Loucy (cell line): ENCODE measurements at regions not wholly inside any gene's neighbourhood (a gene's known extent, or its start where the extent isn't known, plus 50 kb on each side); places are given as distances from the start of the nearest gene placed in this dataset.

Experiments used
- H2AFZ ChIP-seq: fragments of 200-600 bp; sonication (generic); 2 replicates; pipeline ENCODE4 v1.6.0; 2016; ENCODE audit warnings: antibody characterized with exemption, mild to moderate bottlenecking, low read length, moderate library complexity
- H3F3A ChIP-seq: fragments of 200-600 bp; 2 replicates; pipeline ENCODE4 v1.6.0; 2016; ENCODE audit warnings: antibody characterized with exemption, low read depth, mild to moderate bottlenecking
- H3K27me3 ChIP-seq: fragments of 200-600 bp; sonication (generic); 2 replicates; pipeline ENCODE4 v1.6.1; 2014; ENCODE audit warnings: low read length, mild to moderate bottlenecking; ENCODE audit not compliant: insufficient read depth, poor library complexity, severe bottlenecking
- H3K36me3 ChIP-seq: fragments of 200-600 bp; sonication (generic); 2 replicates; pipeline ENCODE4 v1.6.1; 2016; ENCODE audit warnings: low read length; ENCODE audit not compliant: insufficient read depth
- H3K4me1 ChIP-seq: fragments of 200-600 bp; sonication (generic); 2 replicates; pipeline ENCODE4 v1.5.1; 2014; ENCODE audit warnings: low read length, mild to moderate bottlenecking; ENCODE audit not compliant: insufficient read depth, poor library complexity, severe bottlenecking
- H3K4me2 ChIP-seq: fragments of 200-600 bp; sonication (generic); 2 replicates; pipeline ENCODE4 v1.6.0; 2014; ENCODE audit warnings: antibody characterized with exemption, low read length, low read depth, mild to moderate bottlenecking; ENCODE audit not compliant: poor library complexity, severe bottlenecking
- H3K4me3 ChIP-seq: fragments of 200-600 bp; sonication (generic); 2 replicates; pipeline ENCODE4 v1.5.1; 2014; ENCODE audit warnings: low read length, mild to moderate bottlenecking, mixed read lengths; ENCODE audit not compliant: poor library complexity, severe bottlenecking
- H3K79me2 ChIP-seq: fragments of 200-600 bp; sonication (generic); 2 replicates; pipeline ENCODE4 v1.6.1; 2014; ENCODE audit warnings: low read length; ENCODE audit not compliant: insufficient read depth
- H3K9ac ChIP-seq: fragments of 200-600 bp; sonication (generic); 2 replicates; pipeline ENCODE4 v1.6.0; 2014; ENCODE audit warnings: mild to moderate bottlenecking, low read depth, low read length, moderate library complexity; ENCODE audit not compliant: poor library complexity, severe bottlenecking
- H3K9me2 ChIP-seq: fragments of 200-600 bp; sonication (generic); replicated peaks from 2 replicates; pipeline ENCODE4 v1.6.1; 2016; ENCODE audit warnings: low read depth, low read length, mixed read lengths
- H3K9me3 ChIP-seq: fragments of 200-600 bp; sonication (generic); 2 replicates; pipeline ENCODE4 v1.6.1; 2014; ENCODE audit warnings: mild to moderate bottlenecking, antibody characterized with exemption, low read length, low read depth; ENCODE audit not compliant: insufficient read depth
- H4K20me1 ChIP-seq: fragments of 200-600 bp; sonication (generic); 2 replicates; pipeline ENCODE4 v1.6.0; 2014; ENCODE audit warnings: antibody characterized with exemption, low read length, mild to moderate bottlenecking; ENCODE audit not compliant: insufficient read depth, poor library complexity, severe bottlenecking
- CTCF ChIP-seq: fragments of 200-600 bp; sonication (generic); conservative IDR thresholded peaks from 2 replicates; pipeline ENCODE4 v1.5.1; 2014; ENCODE audit warnings: mild to moderate bottlenecking, antibody characterized with exemption, low read length
- EZH2phosphoT487 ChIP-seq: fragments of 200-600 bp; IDR thresholded peaks from 2 replicates; pipeline ENCODE4 v1.6.1; 2018; ENCODE audit warnings: antibody characterized with exemption, mild to moderate bottlenecking, moderate library complexity, borderline replicate concordance

- Histone ChIP-seq H3K9me3 (no peaks in the 10 kb centered on the region), H3K79me2 (no peaks in the 10 kb centered on the region), H3K9ac (no peak overlapping the region), H3K4me1 (no peaks in the 10 kb centered on the region), H3K9me2 (no peaks in the 10 kb centered on the region), H3F3A (no peaks in the 10 kb centered on the region), H3K27me3 (no peaks in the 10 kb centered on the region), H3K36me3 (no peaks in the 10 kb centered on the region), H2AFZ (no peak overlapping the region), H4K20me1 (no peaks in the 10 kb centered on the region), H3K4me2 (no peak overlapping the region), H3K4me3 (no peak overlapping the region)
- TF ChIP-seq CTCF (no peak), EZH2phosphoT487 (no peak)
These were observed 272.5 kb upstream of the KLHL29 start for GRCh38 chr2:23112517-23112916.

GRCh38 chr2:23114299-23114698 lies 270.7 kb upstream of the KLHL29 start:
- H3K4me1 ChIP-seq, result no peaks in the 10 kb centered on the region

DNA sequence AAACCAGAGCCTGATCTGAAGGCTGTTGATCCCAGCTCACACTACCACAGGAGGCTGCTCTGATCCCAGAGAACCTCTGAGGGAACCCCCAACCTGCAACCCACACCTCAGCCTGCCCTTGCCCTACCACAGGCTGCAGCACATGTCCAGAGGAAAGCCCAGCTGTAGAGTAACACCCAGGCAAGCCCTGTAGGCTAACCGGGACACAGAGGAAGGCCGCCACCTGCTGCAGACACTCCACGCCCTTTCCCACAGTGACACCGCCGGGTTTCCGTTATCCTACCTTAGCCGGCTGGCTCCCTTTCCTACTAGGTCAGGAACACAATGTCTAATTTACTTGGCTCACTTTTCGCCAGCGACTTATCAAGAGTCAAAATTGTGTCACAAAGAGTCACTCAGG lies 266.7 kb upstream of the KLHL29 start:
- no peaks in the 10 kb centered on the region for H3K9me2 ChIP-seq
- no peaks in the 10 kb centered on the region for H3K79me2 ChIP-seq
- H3K9ac ChIP-seq, result no peak overlapping the region
- no peaks in the 10 kb centered on the region for H3K27me3 ChIP-seq
- H3K4me3 ChIP-seq, result no peak overlapping the region
- 0 out of 2 replicates have a peak, but pooled peaks cover 2% of the 10 kb centered on the region for H3K9me3 ChIP-seq
- no peaks in the 10 kb centered on the region for H3K4me1 ChIP-seq
- no peaks in the 10 kb centered on the region for H3K36me3 ChIP-seq
- H2AFZ ChIP-seq, result no peak overlapping the region
- no peaks in the 10 kb centered on the region for H4K20me1 ChIP-seq
- H3K4me2 ChIP-seq, result no peak overlapping the region
- no peaks in the 10 kb centered on the region for H3F3A ChIP-seq
- TF ChIP-seq CTCF, result no peak
- TF ChIP-seq EZH2phosphoT487, result no peak

More at GRCh38 chr2:23114299-23114698, 270.7 kb upstream of the KLHL29 start:
- H3F3A ChIP-seq, result no peaks in the 10 kb centered on the region
- no peak overlapping the region for H3K4me3 ChIP-seq
- TF ChIP-seq CTCF (no peak), EZH2phosphoT487 (no peak)
- no peaks in the 10 kb centered on the region for H3K36me3 ChIP-seq
- H3K79me2 ChIP-seq, result no peaks in the 10 kb centered on the region
- H3K9ac ChIP-seq, result no peak overlapping the region
- H3K9me2 ChIP-seq, result no peaks in the 10 kb centered on the region
- H2AFZ ChIP-seq, result no peak overlapping the region
- no peak overlapping the region for H3K4me2 ChIP-seq
- no peaks in the 10 kb centered on the region for H3K9me3 ChIP-seq
- no peaks in the 10 kb centered on the region for H3K27me3 ChIP-seq
- no peaks in the 10 kb centered on the region for H4K20me1 ChIP-seq
